ENCODE measurements at regions not wholly inside any gene's neighbourhood (a gene's known extent, or its start where the extent isn't known, plus 50 kb on each side); places are given as distances from the start of the nearest gene placed in this dataset.

DNA sequence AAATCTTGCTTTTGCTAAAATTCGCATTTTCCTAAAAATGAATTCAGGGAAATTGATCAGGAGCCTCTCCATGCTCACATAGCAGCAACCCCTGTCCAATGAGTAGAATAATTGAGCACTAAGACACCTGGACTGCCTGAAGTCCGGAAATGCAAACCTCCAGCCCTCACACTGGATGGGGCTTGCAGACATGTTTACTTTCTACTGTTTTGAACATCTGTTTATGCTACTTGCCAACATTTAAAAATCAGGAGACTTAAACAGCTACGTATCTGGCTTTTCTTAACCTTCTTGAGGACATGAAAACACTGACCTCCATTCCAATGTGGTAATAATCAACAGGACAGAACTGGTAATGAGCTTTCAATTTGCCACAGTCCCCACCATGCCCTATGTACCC is 184.4 kb downstream of the SHOX2 start:
- TF ChIP-seq, protein P1, sequence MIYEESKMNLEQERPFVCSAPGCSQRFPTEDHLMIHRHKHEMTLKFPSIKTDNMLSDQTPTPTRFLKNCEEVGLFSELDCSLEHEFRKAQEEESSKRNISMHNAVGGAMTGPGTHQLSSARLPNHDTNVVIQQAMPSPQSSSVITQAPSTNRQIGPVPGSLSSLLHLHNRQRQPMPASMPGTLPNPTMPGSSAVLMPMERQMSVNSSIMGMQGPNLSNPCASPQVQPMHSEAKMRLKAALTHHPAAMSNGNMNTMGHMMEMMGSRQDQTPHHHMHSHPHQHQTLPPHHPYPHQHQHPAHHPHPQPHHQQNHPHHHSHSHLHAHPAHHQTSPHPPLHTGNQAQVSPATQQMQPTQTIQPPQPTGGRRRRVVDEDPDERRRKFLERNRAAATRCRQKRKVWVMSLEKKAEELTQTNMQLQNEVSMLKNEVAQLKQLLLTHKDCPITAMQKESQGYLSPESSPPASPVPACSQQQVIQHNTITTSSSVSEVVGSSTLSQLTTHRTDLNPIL (CRISPR knock-in tag; IDR thresholded peaks at IDR 0.05; ENCODE audit: low read depth), result no peak
- TF ChIP-seq TOX (CRISPR knock-in tag; IDR thresholded peaks at IDR 0.05; ENCODE audit: borderline replicate concordance), result no peak
- TF ChIP-seq, protein P2, sequence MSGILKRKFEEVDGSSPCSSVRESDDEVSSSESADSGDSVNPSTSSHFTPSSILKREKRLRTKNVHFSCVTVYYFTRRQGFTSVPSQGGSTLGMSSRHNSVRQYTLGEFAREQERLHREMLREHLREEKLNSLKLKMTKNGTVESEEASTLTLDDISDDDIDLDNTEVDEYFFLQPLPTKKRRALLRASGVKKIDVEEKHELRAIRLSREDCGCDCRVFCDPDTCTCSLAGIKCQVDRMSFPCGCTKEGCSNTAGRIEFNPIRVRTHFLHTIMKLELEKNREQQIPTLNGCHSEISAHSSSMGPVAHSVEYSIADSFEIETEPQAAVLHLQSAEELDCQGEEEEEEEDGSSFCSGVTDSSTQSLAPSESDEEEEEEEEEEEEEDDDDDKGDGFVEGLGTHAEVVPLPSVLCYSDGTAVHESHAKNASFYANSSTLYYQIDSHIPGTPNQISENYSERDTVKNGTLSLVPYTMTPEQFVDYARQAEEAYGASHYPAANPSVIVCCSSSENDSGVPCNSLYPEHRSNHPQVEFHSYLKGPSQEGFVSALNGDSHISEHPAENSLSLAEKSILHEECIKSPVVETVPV (CRISPR knock-in tag; IDR thresholded peaks at IDR 0.05), result no peak
- no peak for TF ChIP-seq TCF4 (CRISPR knock-in tag; IDR thresholded peaks at IDR 0.05; ENCODE audit: borderline replicate concordance)
- TF ChIP-seq, protein P3, sequence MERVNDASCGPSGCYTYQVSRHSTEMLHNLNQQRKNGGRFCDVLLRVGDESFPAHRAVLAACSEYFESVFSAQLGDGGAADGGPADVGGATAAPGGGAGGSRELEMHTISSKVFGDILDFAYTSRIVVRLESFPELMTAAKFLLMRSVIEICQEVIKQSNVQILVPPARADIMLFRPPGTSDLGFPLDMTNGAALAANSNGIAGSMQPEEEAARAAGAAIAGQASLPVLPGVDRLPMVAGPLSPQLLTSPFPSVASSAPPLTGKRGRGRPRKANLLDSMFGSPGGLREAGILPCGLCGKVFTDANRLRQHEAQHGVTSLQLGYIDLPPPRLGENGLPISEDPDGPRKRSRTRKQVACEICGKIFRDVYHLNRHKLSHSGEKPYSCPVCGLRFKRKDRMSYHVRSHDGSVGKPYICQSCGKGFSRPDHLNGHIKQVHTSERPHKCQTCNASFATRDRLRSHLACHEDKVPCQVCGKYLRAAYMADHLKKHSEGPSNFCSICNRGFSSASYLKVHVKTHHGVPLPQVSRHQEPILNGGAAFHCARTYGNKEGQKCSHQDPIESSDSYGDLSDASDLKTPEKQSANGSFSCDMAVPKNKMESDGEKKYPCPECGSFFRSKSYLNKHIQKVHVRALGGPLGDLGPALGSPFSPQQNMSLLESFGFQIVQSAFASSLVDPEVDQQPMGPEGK (CRISPR knock-in tag; IDR thresholded peaks at IDR 0.05; ENCODE audit: borderline replicate concordance), result no peak
- TF ChIP-seq ESRRG (CRISPR knock-in tag; IDR thresholded peaks at IDR 0.05), result no peak
- no peak for TF ChIP-seq RARB (CRISPR knock-in tag; IDR thresholded peaks at IDR 0.05)
- TF ChIP-seq ZFP30 (CRISPR knock-in tag; IDR thresholded peaks at IDR 0.05), result no peak
- TF ChIP-seq SNAI2 (CRISPR knock-in tag; IDR thresholded peaks at IDR 0.05), result no peak
- TF ChIP-seq BACH2 (CRISPR knock-in tag; IDR thresholded peaks at IDR 0.05; ENCODE audit: borderline replicate concordance), result no peak
- no peak for ATAC-seq

DNA sequence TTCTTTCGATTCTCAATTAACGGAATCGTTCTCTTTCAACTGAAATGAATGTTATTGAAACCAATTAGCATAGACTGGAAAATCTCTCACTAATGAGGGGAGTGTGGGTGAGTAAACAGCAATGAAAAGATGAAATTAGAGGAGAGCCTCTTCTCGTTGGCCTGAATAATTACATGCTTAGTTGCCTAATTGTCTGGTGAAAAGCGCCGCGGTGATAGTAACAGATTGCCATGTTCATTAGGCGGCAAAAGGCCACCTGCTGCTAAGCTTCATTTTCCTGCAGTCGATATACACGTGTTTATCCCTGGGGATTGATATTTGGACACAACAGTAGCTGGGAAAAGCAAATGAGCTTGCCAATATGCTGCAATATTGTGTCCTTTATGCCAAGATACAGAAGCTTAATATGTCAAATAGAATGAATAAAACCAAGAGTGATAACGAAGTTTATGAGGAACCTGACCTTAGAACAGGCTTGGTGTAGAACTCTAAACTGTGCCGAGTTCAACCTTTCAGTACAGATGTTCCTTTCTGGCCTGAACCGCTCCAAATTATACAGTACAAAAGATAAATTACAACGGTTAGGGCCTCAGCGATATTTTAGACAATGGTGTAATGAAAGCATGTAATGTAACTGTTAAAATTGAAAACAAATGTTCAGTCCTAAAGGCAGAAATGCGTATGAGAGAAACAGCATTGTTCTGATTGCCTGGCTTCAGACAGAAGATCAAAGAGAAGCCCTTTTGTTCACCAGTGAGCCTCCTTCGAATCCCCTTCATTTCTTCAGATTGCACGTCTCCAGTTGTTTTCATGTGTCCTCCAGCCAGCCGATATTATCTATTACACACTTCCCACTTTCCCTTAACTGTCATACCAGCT is 185.2 kb downstream of the SHOX2 start:
- ATAC-seq, result no peak
- TF ChIP-seq ARNTL (CRISPR knock-in tag; IDR thresholded peaks at IDR 0.05; ENCODE audit: borderline replicate concordance, low read depth) (no peak), ZNF8 (CRISPR knock-in tag; IDR thresholded peaks at IDR 0.05) (no peak), ZNF565 (CRISPR knock-in tag; conservative IDR thresholded peaks at IDR 0.05; ENCODE audit: low read depth) (no peak), TCF4 (CRISPR knock-in tag; IDR thresholded peaks at IDR 0.05; ENCODE audit: borderline replicate concordance) (no peak), PPARA (CRISPR knock-in tag; IDR thresholded peaks at IDR 0.05; ENCODE audit: borderline replicate concordance) (no peak), ZC3H10 (CRISPR knock-in tag; IDR thresholded peaks at IDR 0.05) (no peak), RARB (CRISPR knock-in tag; IDR thresholded peaks at IDR 0.05) (no peak), ZFP30 (CRISPR knock-in tag; IDR thresholded peaks at IDR 0.05) (no peak), ISL1 (CRISPR knock-in tag; IDR thresholded peaks at IDR 0.05) (no peak), ESRRG (CRISPR knock-in tag; IDR thresholded peaks at IDR 0.05) (no peak)
- TF ChIP-seq, protein P4, sequence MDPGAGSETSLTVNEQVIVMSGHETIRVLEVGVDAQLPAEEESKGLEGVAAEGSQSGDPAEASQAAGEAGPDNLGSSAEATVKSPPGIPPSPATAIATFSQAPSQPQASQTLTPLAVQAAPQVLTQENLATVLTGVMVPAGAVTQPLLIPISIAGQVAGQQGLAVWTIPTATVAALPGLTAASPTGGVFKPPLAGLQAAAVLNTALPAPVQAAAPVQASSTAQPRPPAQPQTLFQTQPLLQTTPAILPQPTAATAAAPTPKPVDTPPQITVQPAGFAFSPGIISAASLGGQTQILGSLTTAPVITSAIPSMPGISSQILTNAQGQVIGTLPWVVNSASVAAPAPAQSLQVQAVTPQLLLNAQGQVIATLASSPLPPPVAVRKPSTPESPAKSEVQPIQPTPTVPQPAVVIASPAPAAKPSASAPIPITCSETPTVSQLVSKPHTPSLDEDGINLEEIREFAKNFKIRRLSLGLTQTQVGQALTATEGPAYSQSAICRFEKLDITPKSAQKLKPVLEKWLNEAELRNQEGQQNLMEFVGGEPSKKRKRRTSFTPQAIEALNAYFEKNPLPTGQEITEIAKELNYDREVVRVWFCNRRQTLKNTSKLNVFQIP (CRISPR knock-in tag; IDR thresholded peaks at IDR 0.05; ENCODE audit: borderline replicate concordance, low read depth), result no peak

DNA sequence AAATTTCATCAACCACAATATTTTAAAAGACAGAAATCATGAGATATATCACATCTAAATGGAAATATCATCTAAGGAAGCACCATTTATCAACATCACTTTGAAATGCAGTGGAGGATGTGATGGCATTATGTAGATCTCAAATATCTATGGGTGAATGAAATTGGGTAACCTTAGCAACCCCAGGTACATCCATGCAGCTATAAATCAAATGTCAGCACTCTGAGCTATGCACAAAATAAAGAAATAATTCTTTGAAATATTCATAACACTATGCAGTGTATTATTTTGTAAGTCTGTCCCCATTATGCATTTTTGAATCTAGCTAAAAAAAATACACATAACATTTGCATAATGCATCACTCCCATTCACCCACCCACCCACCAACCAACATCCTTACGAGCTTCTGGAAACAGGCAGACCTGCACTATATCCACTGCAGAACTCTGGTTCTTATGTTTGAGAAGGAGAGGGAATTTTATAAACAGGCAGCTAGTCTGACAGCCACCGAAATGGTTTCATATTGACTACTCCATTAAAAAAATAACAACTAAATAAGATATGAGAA is 186.8 kb downstream of the SHOX2 start:
- no peak for ATAC-seq
- TF ChIP-seq ZFP3 (CRISPR knock-in tag; IDR thresholded peaks at IDR 0.05), result no peak
- TF ChIP-seq ZNF70 (CRISPR knock-in tag; IDR thresholded peaks at IDR 0.05), result no peak
- TF ChIP-seq TCF4 (CRISPR knock-in tag; IDR thresholded peaks at IDR 0.05; ENCODE audit: borderline replicate concordance), result no peak
- TF ChIP-seq ZFP30 (CRISPR knock-in tag; IDR thresholded peaks at IDR 0.05), result no peak
- no peak for TF ChIP-seq ZC3H10 (CRISPR knock-in tag; IDR thresholded peaks at IDR 0.05)
- TF ChIP-seq OSR1 (CRISPR knock-in tag; IDR thresholded peaks at IDR 0.05), result no peak
- TF ChIP-seq BACH2 (CRISPR knock-in tag; IDR thresholded peaks at IDR 0.05; ENCODE audit: borderline replicate concordance), result no peak
- TF ChIP-seq CSDC2 (CRISPR knock-in tag; IDR thresholded peaks at IDR 0.05), result no peak
- TF ChIP-seq GLIS3 (CRISPR knock-in tag; IDR thresholded peaks at IDR 0.05), result no peak
- TF ChIP-seq PPARA (CRISPR knock-in tag; IDR thresholded peaks at IDR 0.05; ENCODE audit: borderline replicate concordance), result no peak
- TF ChIP-seq, protein P4 (CRISPR knock-in tag; IDR thresholded peaks at IDR 0.05; ENCODE audit: borderline replicate concordance, low read depth), result no peak
